ENCODE measurements at regions not wholly inside any gene's neighbourhood (a gene's known extent, or its start where the extent isn't known, plus 50 kb on each side); places are given as distances from the start of the nearest gene placed in this dataset.

GRCh38 chr22:47372111-47372581 lies 609.7 kb downstream of the TBC1D22A start:
- no peaks in the 10 kb centered on the region for H3K4me1 ChIP-seq (replicated peaks in 1 of 2)
- in situ Hi-C loops (cut with MboI; ENCODE audit: low pct_unique_long_range_greater_than_20kb in 2 of 9, low sequenced_read_pairs in 9 of 9, unreplicated experiment in 9 of 9), result no loop called here
- WGBS, 10 experiments, result 14 to 90% (median 59%) methylated on average over 1 to 7 of the region's 15 CpGs; no CpG with 5 or more reads in 4 of the 10 experiments
- no peak overlapping the region for H3K4me3 ChIP-seq
- H3K27ac ChIP-seq, result no peak overlapping the region
- ATAC-seq (replicated peaks in 6 of 8), result no peak

- no peak overlapping the region for H3K4me3 ChIP-seq
- ATAC-seq (replicated peaks in 6 of 8), result no peak
- no peaks in the 10 kb centered on the region for H3K4me1 ChIP-seq (replicated peaks in 1 of 2)
- no peak overlapping the region for H3K27ac ChIP-seq
- in situ Hi-C loops (cut with MboI; ENCODE audit: low pct_unique_long_range_greater_than_20kb in 2 of 9, low sequenced_read_pairs in 9 of 9, unreplicated experiment in 9 of 9), result no loop called here
- WGBS, 10 experiments, result 20 to 60% (median 34%) methylated on average over 1 to 6 of the region's 15 CpGs; no CpG with 5 or more reads in 6 of the 10 experiments
Observed at GRCh38 chr22:47371263-47372090, 609.0 kb downstream of the TBC1D22A start.

- 0 to 75% (median 57%) methylated on average over 1 to 8 of the region's 18 CpGs; no CpG with 5 or more reads in 2 of the 10 experiments for WGBS, 10 experiments
- H3K4me3 ChIP-seq, result no peak overlapping the region
- no peaks in the 10 kb centered on the region for H3K4me1 ChIP-seq (replicated peaks in 1 of 2)
- no peak for ATAC-seq (replicated peaks in 6 of 8)
- H3K27ac ChIP-seq, result no peak overlapping the region
- in situ Hi-C loops (cut with MboI; ENCODE audit: low pct_unique_long_range_greater_than_20kb in 2 of 9, low sequenced_read_pairs in 9 of 9, unreplicated experiment in 9 of 9), result no loop called here
Observed at GRCh38 chr22:47370448-47371262, 608.2 kb downstream of the TBC1D22A start.

- no peak overlapping the region for H3K27ac ChIP-seq
- WGBS, 10 experiments, result 0 to 80% (median 50%) methylated on average over 1 to 4 of the region's 6 CpGs; no CpG with 5 or more reads in 5 of the 10 experiments
- H3K4me1 ChIP-seq (replicated peaks in 1 of 2), result no peaks in the 10 kb centered on the region
- peak in 1 of 8 experiments; percentile 71 for ATAC-seq (replicated peaks in 6 of 8)
- in situ Hi-C loops (cut with MboI; ENCODE audit: low pct_unique_long_range_greater_than_20kb in 2 of 9, low sequenced_read_pairs in 9 of 9, unreplicated experiment in 9 of 9), result no loop called here
- no peak overlapping the region for H3K4me3 ChIP-seq
Observed at GRCh38 chr22:47369431-47370015, 607.1 kb downstream of the TBC1D22A start.

- Histone ChIP-seq H3K4me3 (no peak overlapping the region), H3K27ac (no peak overlapping the region), H3K4me1 (replicated peaks in 1 of 2) (no peaks in the 10 kb centered on the region)
- no peak for ATAC-seq (replicated peaks in 6 of 8)
- WGBS, 10 experiments, result 40 to 80% (median 43%) methylated on average over 2 to 4 of the region's 8 CpGs; no CpG with 5 or more reads in 7 of the 10 experiments
- in situ Hi-C loops (cut with MboI; ENCODE audit: low pct_unique_long_range_greater_than_20kb in 2 of 9, low sequenced_read_pairs in 9 of 9, unreplicated experiment in 9 of 9), result no loop called here
Observed at GRCh38 chr22:47369020-47369419, 606.6 kb downstream of the TBC1D22A start.

- Histone ChIP-seq H3K4me1 (replicated peaks in 1 of 2) (no peaks in the 10 kb centered on the region), H3K4me3 (no peak overlapping the region), H3K27ac (no peak overlapping the region)
- no peak for ATAC-seq (replicated peaks in 6 of 8)
- 0 to 82% (median 51%) methylated on average over 1 to 8 of the region's 21 CpGs; no CpG with 5 or more reads in 2 of the 10 experiments for WGBS, 10 experiments
- in situ Hi-C loops (cut with MboI; ENCODE audit: low pct_unique_long_range_greater_than_20kb in 2 of 9, low sequenced_read_pairs in 9 of 9, unreplicated experiment in 9 of 9), result no loop called here
Observed at GRCh38 chr22:47367993-47368945, 605.8 kb downstream of the TBC1D22A start.

- Histone ChIP-seq H3K27ac (no peak overlapping the region), H3K4me1 (replicated peaks in 1 of 2) (no peaks in the 10 kb centered on the region), H3K4me3 (no peak overlapping the region)
- ATAC-seq (replicated peaks in 6 of 8), result no peak
- WGBS, 10 experiments, result 0 to 80% (median 18%) methylated on average over 1 to 3 of the region's 7 CpGs; no CpG with 5 or more reads in 4 of the 10 experiments
- in situ Hi-C loops (cut with MboI; ENCODE audit: low pct_unique_long_range_greater_than_20kb in 2 of 9, low sequenced_read_pairs in 9 of 9, unreplicated experiment in 9 of 9), result no loop called here
Observed at GRCh38 chr22:47367107-47367690, 604.7 kb downstream of the TBC1D22A start.

- no peak for ATAC-seq (replicated peaks in 6 of 8)
- Histone ChIP-seq H3K4me3 (no peak overlapping the region), H3K27ac (no peak overlapping the region), H3K4me1 (replicated peaks in 1 of 2) (no peaks in the 10 kb centered on the region)
- in situ Hi-C loops (cut with MboI; ENCODE audit: low pct_unique_long_range_greater_than_20kb in 2 of 9, low sequenced_read_pairs in 9 of 9, unreplicated experiment in 9 of 9), result no loop called here
- WGBS, 10 experiments, result 20 to 87% (median 42%) methylated on average over 3 to 11 of the region's 17 CpGs
Observed at GRCh38 chr22:47366026-47366767, 603.7 kb downstream of the TBC1D22A start.

- Histone ChIP-seq H3K4me1 (replicated peaks in 1 of 2) (no peaks in the 10 kb centered on the region), H3K27ac (no peak overlapping the region), H3K4me3 (no peak overlapping the region)
- ATAC-seq (replicated peaks in 6 of 8), result no peak
- WGBS, 10 experiments, result 27 to 100% (median 81%) methylated on average over 2 to 3 of the region's 3 CpGs
- in situ Hi-C loops (cut with MboI; ENCODE audit: low pct_unique_long_range_greater_than_20kb in 2 of 9, low sequenced_read_pairs in 9 of 9, unreplicated experiment in 9 of 9), result no loop called here
Observed at GRCh38 chr22:47361247-47361646, 598.8 kb downstream of the TBC1D22A start.

GRCh38 chr22:47357493-47357892 lies 595.0 kb downstream of the TBC1D22A start:
- no peak for ATAC-seq (replicated peaks in 6 of 8)
- 49 to 94% (median 60%) methylated on average over 1 to 6 of the region's 10 CpGs; no CpG with 5 or more reads in 5 of the 10 experiments for WGBS, 10 experiments
- H3K27ac ChIP-seq, result no peak overlapping the region
- no peak overlapping the region for H3K4me3 ChIP-seq
- H3K4me1 ChIP-seq (replicated peaks in 1 of 2), result no peaks in the 10 kb centered on the region
- in situ Hi-C loops (cut with MboI; ENCODE audit: low pct_unique_long_range_greater_than_20kb in 2 of 9, low sequenced_read_pairs in 9 of 9, unreplicated experiment in 9 of 9), result no loop called here

GRCh38 chr22:47357086-47357485 lies 594.6 kb downstream of the TBC1D22A start:
- WGBS, 10 experiments, result 50 to 91% (median 71%) methylated on average over 1 to 5 of the region's 7 CpGs; no CpG with 5 or more reads in 2 of the 10 experiments
- Histone ChIP-seq H3K27ac (no peak overlapping the region), H3K4me1 (replicated peaks in 1 of 2) (no peaks in the 10 kb centered on the region), H3K4me3 (no peak overlapping the region)
- in situ Hi-C loops (cut with MboI; ENCODE audit: low pct_unique_long_range_greater_than_20kb in 2 of 9, low sequenced_read_pairs in 9 of 9, unreplicated experiment in 9 of 9), result no loop called here
- no peak for ATAC-seq (replicated peaks in 6 of 8)
